Gastrocnemius medialis (tissue), 4 donors: ENCODE measurements at regions not wholly inside any gene's neighbourhood (a gene's known extent, or its start where the extent isn't known, plus 50 kb on each side); places are given as distances from the start of the nearest gene placed in this dataset.

Experiments
- CTCF ChIP-seq, 5 experiments: fragments of 450-650 bp in 3 of 5; fragments of 200-600 bp in 2 of 5; sonication (generic) in 2 of 5; IDR thresholded peaks in 4 of 5; conservative IDR thresholded peaks in 1 of 5; 1 replicate in 4 of 5; 2 replicates in 1 of 5; pipeline ENCODE4 v1.5.1; 2016 to 2019; ENCODE audit warnings: antibody characterized with exemption in 5 of 5, mild to moderate bottlenecking in 3 of 5, moderate library complexity in 3 of 5
- POLR2A ChIP-seq, 2 donors: fragments of 450-650 bp; IDR thresholded peaks; one replicate each; pipeline ENCODE4 v1.6.1; 2017; ENCODE audit warnings: antibody characterized with exemption in 2 of 2, mild to moderate bottlenecking in 2 of 2, moderate library complexity in 2 of 2

GRCh38 chr5:6274846-6275543, 103.4 kb downstream of the MED10 start:
- no peak for TF ChIP-seq CTCF (IDR thresholded peaks at IDR 0.05 in 4 of 5, conservative IDR thresholded peaks at IDR 0.05 in 1 of 5)
- no peak for TF ChIP-seq POLR2A (IDR thresholded peaks at IDR 0.05)
